Panc1 (cell line): ENCODE measurements at regions not wholly inside any gene's neighbourhood (a gene's known extent, or its start where the extent isn't known, plus 50 kb on each side); places are given as distances from the start of the nearest gene placed in this dataset.

Experiments
- ATAC-seq: fragments of 200-7000 bp; cut with Tn5 transposase; 2 replicates; pipeline ENCODE4 v1.9.1; 2020; ENCODE audit warnings: mild to moderate bottlenecking, moderate library complexity
- BruUV-seq: library from RNA; stranded (reverse); fragments of 400-500 nt; replicated peaks from 2 replicates; lab custom pipeline; 2021; lab: Mats Ljungman, UMichigan
- CTCF ChIA-PET: fragments of 300-600 bp; sonication (Branson Sonifier 250); formaldehyde crosslinking; loops from one replicate; lab custom pipeline; 2022; ENCODE audit warnings: antibody characterized with exemption; lab: Charles Lee
- POLR2A ChIA-PET: fragments of 300-600 bp; sonication (Branson Sonifier 250); formaldehyde crosslinking; loops from one replicate; lab custom pipeline; 2022; ENCODE audit warnings: antibody characterized with exemption; lab: Charles Lee
- DNase-seq: peaks from one replicate; pipeline ENCODE4 v3.0.0-alpha.2; 2010; ENCODE audit warnings: low read depth, low spot score
- H3K27ac ChIP-seq: 2 replicates; pipeline ENCODE4 v1.5.1; 2011; ENCODE audit warnings: mild to moderate bottlenecking, low read length, inconsistent platforms
- H3K27me3 ChIP-seq: fragments of 200-500 bp; sonication (Bioruptor generic); 2 replicates; pipeline ENCODE4 v1.6.0; 2014; ENCODE audit warnings: low read length, inconsistent platforms; ENCODE audit not compliant: control insufficient read depth, insufficient read depth
- H3K36me3 ChIP-seq: fragments of 200-500 bp; sonication (Bioruptor generic); 2 replicates; pipeline ENCODE4 v1.5.1; 2014; ENCODE audit warnings: inconsistent platforms, mild to moderate bottlenecking, low read length, moderate library complexity; ENCODE audit not compliant: control insufficient read depth, insufficient read depth
- H3K4me1 ChIP-seq: 2 replicates; pipeline ENCODE4 v1.5.1; 2011; ENCODE audit warnings: inconsistent platforms, mild to moderate bottlenecking, low read length, moderate library complexity; ENCODE audit not compliant: control insufficient read depth, insufficient read depth
- H3K4me3 ChIP-seq, 2 experiments: 2 replicates each; pipeline ENCODE4 v1.5.1; 2011 to 2012; ENCODE audit warnings: low read depth in 2 of 2, low read length in 2 of 2, mild to moderate bottlenecking in 2 of 2, inconsistent platforms in 1 of 2, moderate library complexity in 1 of 2
- H3K9me3 ChIP-seq: fragments of 200-500 bp; sonication (Bioruptor generic); 2 replicates; pipeline ENCODE4 v1.5.1; 2014; ENCODE audit warnings: low read depth, mild to moderate bottlenecking, inconsistent platforms, low read length, moderate library complexity; ENCODE audit not compliant: control insufficient read depth, insufficient read depth
- CTCF ChIP-seq: fragments of 450-650 bp; IDR thresholded peaks from 2 replicates; pipeline ENCODE4 v1.5.1; 2017; ENCODE audit warnings: mild to moderate bottlenecking
- POLR2AphosphoS5 ChIP-seq: IDR thresholded peaks from 2 replicates; pipeline ENCODE4 v1.6.1; 2012; ENCODE audit warnings: mild to moderate bottlenecking, low read depth, low read length, moderate library complexity
- SIN3A ChIP-seq: IDR thresholded peaks from 2 replicates; pipeline ENCODE4 v1.6.1; 2012; ENCODE audit warnings: low read depth, mild to moderate bottlenecking, low read length, moderate library complexity, borderline replicate concordance; ENCODE audit not compliant: insufficient read depth
- TCF7L2 ChIP-seq: IDR thresholded peaks from 2 replicates; pipeline ENCODE4 v1.6.1; 2011; ENCODE audit warnings: mild to moderate bottlenecking, low read depth, low read length, inconsistent platforms
- in situ Hi-C: cut with HindIII; loops from 2 replicates; pipeline ENCODE4 v1.10.0; 2016; ENCODE audit warnings: low sequenced_read_pairs, low pct_unique_long_range_greater_than_20kb
- intact Hi-C: fragments of 100-400 bp; cut with micrococcal nuclease; formaldehyde crosslinking; loops from one replicate; pipeline ENCODE4 v1.10.0; 2022; ENCODE audit not compliant: unreplicated experiment
- TF ChIP-seq, protein P1 (sequence below), 2 experiments: IDR thresholded peaks; 2 replicates each; pipeline ENCODE4 v1.6.1; 2011 to 2012; ENCODE audit warnings: low read depth in 2 of 2, control low read depth in 1 of 2, low read length in 1 of 2, mild to moderate bottlenecking in 1 of 2, moderate library complexity in 1 of 2; ENCODE audit not compliant: insufficient read depth in 1 of 2

DNA sequence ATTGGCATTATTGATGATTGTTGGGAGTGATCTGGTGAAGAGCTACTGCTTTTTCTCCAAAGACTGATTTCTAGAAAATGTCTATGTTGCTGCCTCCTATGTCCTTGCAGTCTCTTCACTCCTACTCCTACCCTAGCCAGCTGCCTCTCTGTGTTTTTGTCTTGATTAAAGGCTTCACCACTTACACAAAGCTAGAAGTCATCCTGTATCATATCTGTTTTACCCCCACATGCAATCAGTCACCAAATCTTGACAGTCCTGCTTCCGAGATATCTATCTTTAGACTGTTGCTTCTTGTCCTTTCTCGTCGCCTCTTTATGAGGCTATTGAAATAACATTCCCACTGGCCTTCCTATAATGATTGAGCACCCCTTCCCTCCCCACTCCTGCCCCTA lies 84.5 kb upstream of the ITGA4 start:
- no peaks in the 10 kb centered on the region for H3K4me1 ChIP-seq
- TF ChIP-seq, protein P1, sequence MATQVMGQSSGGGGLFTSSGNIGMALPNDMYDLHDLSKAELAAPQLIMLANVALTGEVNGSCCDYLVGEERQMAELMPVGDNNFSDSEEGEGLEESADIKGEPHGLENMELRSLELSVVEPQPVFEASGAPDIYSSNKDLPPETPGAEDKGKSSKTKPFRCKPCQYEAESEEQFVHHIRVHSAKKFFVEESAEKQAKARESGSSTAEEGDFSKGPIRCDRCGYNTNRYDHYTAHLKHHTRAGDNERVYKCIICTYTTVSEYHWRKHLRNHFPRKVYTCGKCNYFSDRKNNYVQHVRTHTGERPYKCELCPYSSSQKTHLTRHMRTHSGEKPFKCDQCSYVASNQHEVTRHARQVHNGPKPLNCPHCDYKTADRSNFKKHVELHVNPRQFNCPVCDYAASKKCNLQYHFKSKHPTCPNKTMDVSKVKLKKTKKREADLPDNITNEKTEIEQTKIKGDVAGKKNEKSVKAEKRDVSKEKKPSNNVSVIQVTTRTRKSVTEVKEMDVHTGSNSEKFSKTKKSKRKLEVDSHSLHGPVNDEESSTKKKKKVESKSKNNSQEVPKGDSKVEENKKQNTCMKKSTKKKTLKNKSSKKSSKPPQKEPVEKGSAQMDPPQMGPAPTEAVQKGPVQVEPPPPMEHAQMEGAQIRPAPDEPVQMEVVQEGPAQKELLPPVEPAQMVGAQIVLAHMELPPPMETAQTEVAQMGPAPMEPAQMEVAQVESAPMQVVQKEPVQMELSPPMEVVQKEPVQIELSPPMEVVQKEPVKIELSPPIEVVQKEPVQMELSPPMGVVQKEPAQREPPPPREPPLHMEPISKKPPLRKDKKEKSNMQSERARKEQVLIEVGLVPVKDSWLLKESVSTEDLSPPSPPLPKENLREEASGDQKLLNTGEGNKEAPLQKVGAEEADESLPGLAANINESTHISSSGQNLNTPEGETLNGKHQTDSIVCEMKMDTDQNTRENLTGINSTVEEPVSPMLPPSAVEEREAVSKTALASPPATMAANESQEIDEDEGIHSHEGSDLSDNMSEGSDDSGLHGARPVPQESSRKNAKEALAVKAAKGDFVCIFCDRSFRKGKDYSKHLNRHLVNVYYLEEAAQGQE (IDR thresholded peaks at IDR 0.05; ENCODE audit: insufficient read depth in 1 of 2, low read depth in 2 of 2, low read length in 1 of 2): no peak
- TF ChIP-seq TCF7L2 (no peak), SIN3A (no peak), POLR2AphosphoS5 (no peak), CTCF (no peak)
- CTCF ChIA-PET: no interaction called here
- no peaks in the 10 kb centered on the region for H3K36me3 ChIP-seq
- no peaks in the 10 kb centered on the region for H3K9me3 ChIP-seq
- intact Hi-C loops (no loop called here), in situ Hi-C loops (no loop called here)
- DNase-seq (no peak), ATAC-seq (no peak)
- H3K27me3 ChIP-seq: no peaks in the 10 kb centered on the region
- POLR2A ChIA-PET: no interaction called here
- no TSS peak for BruUV-seq
- H3K4me3 ChIP-seq: no peak overlapping the region
- no peak overlapping the region for H3K27ac ChIP-seq

DNA sequence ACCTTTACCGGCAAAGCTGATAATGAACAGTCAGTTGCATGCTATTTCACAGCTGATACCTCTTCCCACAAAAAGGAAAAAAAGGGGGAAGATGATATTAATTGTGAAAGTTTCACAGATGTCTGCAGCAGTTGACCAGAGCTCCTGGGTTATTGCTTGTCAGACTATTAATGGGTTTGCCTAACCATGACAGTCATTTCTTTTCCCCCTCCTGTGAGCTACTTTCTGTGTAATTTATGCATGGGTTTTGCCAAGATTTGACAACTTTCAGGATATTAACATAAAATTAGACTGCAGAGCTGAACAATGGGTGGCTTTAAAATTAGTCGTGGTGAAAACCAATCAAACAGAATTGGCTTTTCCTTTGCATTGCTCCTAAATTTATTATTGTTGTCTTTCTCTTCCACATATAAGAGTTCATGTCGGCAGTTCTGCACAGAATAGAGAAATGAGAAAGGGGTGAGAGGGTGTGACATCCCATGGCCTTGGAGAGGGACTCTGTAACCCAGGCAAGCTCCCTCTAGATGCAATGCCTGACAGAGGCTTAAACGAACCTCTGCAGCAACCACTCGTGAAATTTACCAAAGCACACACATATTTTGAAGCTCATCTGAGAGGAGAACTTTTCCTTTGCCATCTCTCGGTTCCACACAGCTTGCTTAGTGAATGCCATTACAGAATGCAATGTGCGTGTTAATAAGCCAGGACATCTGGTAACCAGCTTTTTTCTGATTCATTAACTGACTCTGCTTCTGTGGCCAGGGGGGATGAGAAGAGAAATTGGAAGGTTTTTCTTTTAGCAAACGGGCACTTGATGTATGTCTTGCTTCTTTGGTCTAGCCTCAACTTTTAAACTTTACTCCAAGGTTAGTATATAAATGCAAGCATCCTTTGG lies 82.2 kb upstream of the ITGA4 start:
- intact Hi-C loops (no loop called here), in situ Hi-C loops (no loop called here)
- ChIA-PET CTCF (no interaction called here), POLR2A (no interaction called here)
- no peak overlapping the region for H3K27ac ChIP-seq
- TF ChIP-seq SIN3A: no peak
- H3K27me3 ChIP-seq: no peaks in the 10 kb centered on the region
- H3K9me3 ChIP-seq: no peaks in the 10 kb centered on the region
- no peaks in the 10 kb centered on the region for H3K36me3 ChIP-seq
- DNase-seq (no peak), ATAC-seq (no peak)
- no TSS peak for BruUV-seq
- H3K4me3 ChIP-seq: no peak overlapping the region
- no peaks in the 10 kb centered on the region for H3K4me1 ChIP-seq

DNA sequence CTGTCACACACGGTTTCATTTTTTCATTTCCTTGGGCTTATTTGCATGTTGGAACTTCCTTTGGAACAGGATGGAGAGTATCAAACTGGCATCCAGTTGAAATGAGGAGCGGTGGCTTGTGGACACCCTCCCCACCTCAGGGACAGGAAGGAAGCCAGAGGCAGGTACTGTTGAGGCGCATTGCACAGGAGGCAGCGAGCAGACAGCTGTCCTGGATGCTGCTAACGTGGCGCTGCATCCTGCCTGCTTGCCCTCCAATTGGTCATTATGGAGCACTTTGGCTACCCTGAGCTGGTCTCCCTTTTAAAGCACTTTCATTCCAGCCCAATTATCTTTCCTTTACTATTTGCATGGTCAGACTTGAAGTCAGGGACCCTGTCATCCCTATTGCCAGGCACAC lies 80.7 kb upstream of the ITGA4 start:
- H3K4me3 ChIP-seq: no peak overlapping the region
- no TSS peak for BruUV-seq
- ChIA-PET POLR2A (no interaction called here), CTCF (no interaction called here)
- no peak for ATAC-seq
- no peak overlapping the region for H3K27ac ChIP-seq
- intact Hi-C loops (no loop called here), in situ Hi-C loops (no loop called here)
- TF ChIP-seq SIN3A (no peak), TCF7L2 (no peak), CTCF (no peak), POLR2AphosphoS5 (no peak)
- TF ChIP-seq, protein P1 (IDR thresholded peaks at IDR 0.05; ENCODE audit: insufficient read depth in 1 of 2, low read depth in 2 of 2, low read length in 1 of 2): no peak
- no peak for DNase-seq
- H3K4me1 ChIP-seq: no peaks in the 10 kb centered on the region
- no peaks in the 10 kb centered on the region for H3K27me3 ChIP-seq
- H3K36me3 ChIP-seq: no peaks in the 10 kb centered on the region
- no peaks in the 10 kb centered on the region for H3K9me3 ChIP-seq
